PC-3 (cell line): ENCODE measurements at regions not wholly inside any gene's neighbourhood (a gene's known extent, or its start where the extent isn't known, plus 50 kb on each side); places are given as distances from the start of the nearest gene placed in this dataset.

ENCODE experiments used
- ATAC-seq: fragments of 200-7000 bp; cut with Tn5 transposase; 2 replicates; pipeline ENCODE4 v1.9.1; 2020; ENCODE audit warnings: mild to moderate bottlenecking, moderate library complexity
- BruUV-seq: library from RNA; stranded (reverse); fragments of 400-500 nt; replicated peaks from 2 replicates; lab custom pipeline; 2021; lab: Mats Ljungman, UMichigan
- CTCF ChIA-PET: fragments of 300-600 bp; sonication (Branson Sonifier 250); formaldehyde crosslinking; loops from one replicate; lab custom pipeline; 2022; ENCODE audit warnings: antibody characterized with exemption; lab: Charles Lee
- POLR2A ChIA-PET: fragments of 300-600 bp; sonication (Branson Sonifier 250); formaldehyde crosslinking; loops from one replicate; lab custom pipeline; 2022; ENCODE audit warnings: antibody characterized with exemption; ENCODE audit not compliant: unreplicated experiment; lab: Charles Lee
- DNase-seq: peaks from one replicate; pipeline ENCODE4 v3.0.0-alpha.2; 2015
- H2AFZ ChIP-seq: fragments of 300-600 bp; sonication (generic); 2 replicates; pipeline ENCODE4 v1.6.0; 2016; ENCODE audit warnings: antibody characterized with exemption, low read length
- H3F3A ChIP-seq: fragments of 300-600 bp; sonication (generic); one replicate; pipeline ENCODE4 v1.6.0; 2017; ENCODE audit warnings: antibody characterized with exemption, low read length, control low read depth, mild to moderate bottlenecking; ENCODE audit not compliant: unreplicated experiment
- H3K27ac ChIP-seq: fragments of 300-600 bp; sonication (generic); 2 replicates; pipeline ENCODE4 v1.5.1; 2016; ENCODE audit warnings: mild to moderate bottlenecking, low read length
- H3K27me3 ChIP-seq: fragments of 300-600 bp; sonication (generic); 2 replicates; pipeline ENCODE4 v1.6.1; 2016; ENCODE audit warnings: low read length, mixed read lengths
- H3K36me3 ChIP-seq: fragments of 300-600 bp; sonication (generic); 2 replicates; pipeline ENCODE4 v1.6.1; 2016; ENCODE audit warnings: low read depth, mixed run types, low read length, mixed read lengths
- H3K4me1 ChIP-seq: fragments of 300-600 bp; sonication (generic); 2 replicates; pipeline ENCODE4 v1.5.1; 2016; ENCODE audit warnings: low read length; ENCODE audit not compliant: insufficient read depth
- H3K4me2 ChIP-seq: fragments of 300-600 bp; sonication (generic); 2 replicates; pipeline ENCODE4 v1.6.0; 2016; ENCODE audit warnings: low read length
- H3K4me3 ChIP-seq: fragments of 300-600 bp; sonication (generic); 2 replicates; pipeline ENCODE4 v1.5.1; 2016; ENCODE audit warnings: mild to moderate bottlenecking, low read length, mixed read lengths
- H3K79me2 ChIP-seq: fragments of 300-600 bp; sonication (generic); 2 replicates; pipeline ENCODE4 v1.6.1; 2017; ENCODE audit warnings: low read length, mixed read lengths
- H3K9ac ChIP-seq: fragments of 300-600 bp; sonication (generic); 2 replicates; pipeline ENCODE4 v1.6.0; 2016; ENCODE audit warnings: mild to moderate bottlenecking, low read length
- H3K9me2 ChIP-seq: fragments of 300-600 bp; sonication (generic); replicated peaks from 2 replicates; pipeline ENCODE4 v1.6.1; 2016; ENCODE audit warnings: mixed run types, low read length, mixed read lengths
- H3K9me3 ChIP-seq: fragments of 300-600 bp; sonication (generic); 2 replicates; pipeline ENCODE4 v1.6.1; 2016; ENCODE audit warnings: low read length, mixed read lengths
- H4K20me1 ChIP-seq: fragments of 300-600 bp; sonication (generic); 2 replicates; pipeline ENCODE4 v1.6.1; 2016; ENCODE audit warnings: low read length, mixed read lengths
- EZH2 ChIP-seq: fragments of 300-600 bp; sonication (generic); IDR thresholded peaks from one replicate; pipeline ENCODE4 v1.6.1; 2017; ENCODE audit warnings: antibody characterized with exemption, mild to moderate bottlenecking, low read length; ENCODE audit not compliant: unreplicated experiment
- EZH2phosphoT487 ChIP-seq: fragments of 300-600 bp; sonication (generic); IDR thresholded peaks from 2 replicates; pipeline ENCODE4 v1.6.1; 2018; ENCODE audit warnings: mild to moderate bottlenecking, antibody characterized with exemption, low read length, borderline replicate concordance
- intact Hi-C: fragments of 100-400 bp; cut with micrococcal nuclease; formaldehyde crosslinking; loops from 2 replicates; pipeline ENCODE4 v1.9.0; 2023
- TF ChIP-seq, protein P1 (sequence below): fragments of 300-600 bp; sonication (generic); conservative IDR thresholded peaks from 2 replicates; pipeline ENCODE4 v1.5.1; 2017; ENCODE audit warnings: antibody characterized with exemption, low read depth, mild to moderate bottlenecking, low read length

DNA sequence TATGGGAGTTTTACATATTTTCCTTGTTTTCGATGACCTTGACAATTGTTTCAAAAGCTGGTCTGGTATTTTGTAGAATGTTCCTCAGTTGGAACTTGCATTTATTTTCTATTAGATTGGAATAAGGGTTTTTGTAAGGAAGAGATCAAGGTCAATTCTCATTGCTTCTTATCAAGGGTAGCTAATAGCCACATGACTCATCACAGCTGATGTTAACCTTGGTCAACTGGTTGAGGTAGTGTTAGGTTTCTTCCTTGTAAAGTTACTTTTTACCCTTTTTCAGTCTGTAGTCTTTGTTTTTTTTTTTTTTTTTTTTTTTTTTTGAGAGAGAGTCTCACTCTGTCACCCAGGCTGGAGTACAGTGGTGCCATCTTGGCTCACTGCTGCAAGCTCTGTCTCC, 257.2 kb downstream of the SNCA start:
- Histone ChIP-seq H2AFZ (no peak overlapping the region), H3K4me2 (no peak overlapping the region), H3K36me3 (no peaks in the 10 kb centered on the region), H3K9me2 (no peaks in the 10 kb centered on the region), H3K27ac (no peak overlapping the region), H3F3A (no peaks in the 10 kb centered on the region), H3K9ac (no peak overlapping the region), H3K9me3 (no peaks in the 10 kb centered on the region), H3K4me1 (no peaks in the 10 kb centered on the region), H3K79me2 (no peaks in the 10 kb centered on the region), H4K20me1 (no peaks in the 10 kb centered on the region), H3K27me3 (peaks cover 15% of the 10 kb centered on the region; the same call in 1 of the 2 replicates), H3K4me3 (no peak overlapping the region)
- ChIA-PET POLR2A (no interaction called here), CTCF (no interaction called here)
- TF ChIP-seq EZH2phosphoT487 (no peak), EZH2 (no peak)
- TF ChIP-seq, protein P1, sequence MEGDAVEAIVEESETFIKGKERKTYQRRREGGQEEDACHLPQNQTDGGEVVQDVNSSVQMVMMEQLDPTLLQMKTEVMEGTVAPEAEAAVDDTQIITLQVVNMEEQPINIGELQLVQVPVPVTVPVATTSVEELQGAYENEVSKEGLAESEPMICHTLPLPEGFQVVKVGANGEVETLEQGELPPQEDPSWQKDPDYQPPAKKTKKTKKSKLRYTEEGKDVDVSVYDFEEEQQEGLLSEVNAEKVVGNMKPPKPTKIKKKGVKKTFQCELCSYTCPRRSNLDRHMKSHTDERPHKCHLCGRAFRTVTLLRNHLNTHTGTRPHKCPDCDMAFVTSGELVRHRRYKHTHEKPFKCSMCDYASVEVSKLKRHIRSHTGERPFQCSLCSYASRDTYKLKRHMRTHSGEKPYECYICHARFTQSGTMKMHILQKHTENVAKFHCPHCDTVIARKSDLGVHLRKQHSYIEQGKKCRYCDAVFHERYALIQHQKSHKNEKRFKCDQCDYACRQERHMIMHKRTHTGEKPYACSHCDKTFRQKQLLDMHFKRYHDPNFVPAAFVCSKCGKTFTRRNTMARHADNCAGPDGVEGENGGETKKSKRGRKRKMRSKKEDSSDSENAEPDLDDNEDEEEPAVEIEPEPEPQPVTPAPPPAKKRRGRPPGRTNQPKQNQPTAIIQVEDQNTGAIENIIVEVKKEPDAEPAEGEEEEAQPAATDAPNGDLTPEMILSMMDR: no peak
- DNase-seq: no peak
- no peak for ATAC-seq
- intact Hi-C loops: no loop called here
- no TSS peak for BruUV-seq

DNA sequence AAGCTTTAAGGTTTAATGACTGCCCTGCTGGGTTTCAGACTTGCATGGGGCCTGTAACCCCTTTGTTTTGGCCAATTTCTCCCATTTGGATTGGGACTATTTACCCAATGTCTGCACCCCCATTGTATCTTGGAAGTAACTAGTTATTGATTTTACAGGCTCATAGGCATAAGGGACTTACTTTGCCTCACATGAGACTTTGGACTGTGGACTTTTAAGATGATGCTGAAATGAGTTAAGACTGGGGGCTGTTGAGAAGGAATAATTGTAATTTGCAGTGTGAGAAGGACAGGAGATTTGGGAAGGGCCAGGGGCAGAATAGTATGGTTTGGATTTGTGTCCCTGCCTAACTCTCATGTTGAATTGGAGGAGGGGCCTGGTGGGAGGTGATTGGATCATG, 260.7 kb downstream of the SNCA start:
- H2AFZ ChIP-seq: no peak overlapping the region
- no peak for ATAC-seq

DNA sequence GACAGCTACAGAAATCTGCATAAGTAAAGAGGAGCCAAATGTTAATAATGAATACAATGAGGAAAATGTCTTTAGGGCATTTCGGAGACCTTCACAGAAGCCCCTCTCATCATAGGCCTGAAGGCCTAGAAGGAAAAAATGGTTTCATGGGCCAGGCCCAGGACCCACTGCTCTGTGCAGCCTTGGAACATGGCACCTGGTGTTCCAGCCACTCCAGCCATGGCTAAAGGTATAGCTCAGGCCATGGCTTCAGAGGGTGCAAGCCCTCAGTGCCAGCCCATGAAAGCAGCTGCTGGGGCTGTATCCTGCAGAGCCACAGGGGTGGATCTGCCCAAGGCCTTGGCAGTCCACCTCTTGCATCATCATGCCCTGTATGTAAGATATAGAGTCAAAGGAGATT, 261.1 kb downstream of the SNCA start:
- Histone ChIP-seq H3K4me2 (no peak overlapping the region), H3F3A (no peaks in the 10 kb centered on the region), H3K4me1 (no peaks in the 10 kb centered on the region), H3K27me3 (peaks cover 22% of the 10 kb centered on the region), H3K27ac (no peak overlapping the region), H4K20me1 (no peaks in the 10 kb centered on the region), H3K4me3 (no peak overlapping the region), H3K79me2 (no peaks in the 10 kb centered on the region), H3K9ac (no peak overlapping the region), H3K36me3 (no peaks in the 10 kb centered on the region), H3K9me2 (no peaks in the 10 kb centered on the region), H3K9me3 (no peaks in the 10 kb centered on the region), H2AFZ (no peak overlapping the region)
- CTCF ChIA-PET: no interaction called here
- intact Hi-C loops: no loop called here
- TF ChIP-seq EZH2phosphoT487 (no peak), EZH2 (no peak)
- TF ChIP-seq, protein P1: no peak
- no TSS peak for BruUV-seq
- POLR2A ChIA-PET: no interaction called here
- DNase-seq (no peak), ATAC-seq (no peak)

More for the DNA sequence above, 260.7 kb downstream of the SNCA start:
- Histone ChIP-seq H3K79me2 (no peaks in the 10 kb centered on the region), H4K20me1 (no peaks in the 10 kb centered on the region), H3K27ac (no peak overlapping the region), H3K4me2 (no peak overlapping the region), H3K27me3 (peaks cover 18% of the 10 kb centered on the region), H3K9me3 (no peaks in the 10 kb centered on the region), H3K9me2 (no peaks in the 10 kb centered on the region), H3K9ac (no peak overlapping the region), H3K36me3 (no peaks in the 10 kb centered on the region), H3F3A (no peaks in the 10 kb centered on the region), H3K4me3 (no peak overlapping the region), H3K4me1 (no peaks in the 10 kb centered on the region)
- CTCF ChIA-PET: no interaction called here
- DNase-seq: no peak
- intact Hi-C loops: no loop called here
- TF ChIP-seq EZH2 (no peak), EZH2phosphoT487 (no peak)
- TF ChIP-seq, protein P1: no peak
- no TSS peak for BruUV-seq
- POLR2A ChIA-PET: no interaction called here
